GM13977 (cell line): ENCODE measurements at regions not wholly inside any gene's neighbourhood (a gene's known extent, or its start where the extent isn't known, plus 50 kb on each side); places are given as distances from the start of the nearest gene placed in this dataset.

ENCODE experiments used
- DNase-seq: peaks from one replicate; pipeline ENCODE4 v3.0.0; 2012; ENCODE audit warnings: low spot score
- in situ Hi-C: fragments of 300-500 bp; cut with MboI; formaldehyde crosslinking; loops from one replicate; pipeline ENCODE4 v1.12.0; 2022; ENCODE audit warnings: low sequenced_read_pairs, low pct_unique_long_range_greater_than_20kb, mixed read lengths, inconsistent platforms; ENCODE audit not compliant: unreplicated experiment
- TF ChIP-seq, protein P1 (sequence below): IDR thresholded peaks from 2 replicates; pipeline ENCODE4 v1.5.1; 2012; ENCODE audit warnings: mild to moderate bottlenecking, control low read depth; ENCODE audit not compliant: insufficient read depth; ENCODE audit errors: extremely low read depth, missing control alignments

- in situ Hi-C loops = no loop called here
- no peak for DNase-seq
- TF ChIP-seq, protein P1, sequence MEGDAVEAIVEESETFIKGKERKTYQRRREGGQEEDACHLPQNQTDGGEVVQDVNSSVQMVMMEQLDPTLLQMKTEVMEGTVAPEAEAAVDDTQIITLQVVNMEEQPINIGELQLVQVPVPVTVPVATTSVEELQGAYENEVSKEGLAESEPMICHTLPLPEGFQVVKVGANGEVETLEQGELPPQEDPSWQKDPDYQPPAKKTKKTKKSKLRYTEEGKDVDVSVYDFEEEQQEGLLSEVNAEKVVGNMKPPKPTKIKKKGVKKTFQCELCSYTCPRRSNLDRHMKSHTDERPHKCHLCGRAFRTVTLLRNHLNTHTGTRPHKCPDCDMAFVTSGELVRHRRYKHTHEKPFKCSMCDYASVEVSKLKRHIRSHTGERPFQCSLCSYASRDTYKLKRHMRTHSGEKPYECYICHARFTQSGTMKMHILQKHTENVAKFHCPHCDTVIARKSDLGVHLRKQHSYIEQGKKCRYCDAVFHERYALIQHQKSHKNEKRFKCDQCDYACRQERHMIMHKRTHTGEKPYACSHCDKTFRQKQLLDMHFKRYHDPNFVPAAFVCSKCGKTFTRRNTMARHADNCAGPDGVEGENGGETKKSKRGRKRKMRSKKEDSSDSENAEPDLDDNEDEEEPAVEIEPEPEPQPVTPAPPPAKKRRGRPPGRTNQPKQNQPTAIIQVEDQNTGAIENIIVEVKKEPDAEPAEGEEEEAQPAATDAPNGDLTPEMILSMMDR = no peak
Observed at GRCh38 chr18:33878213-33878612, 300.2 kb downstream of the ASXL3 start.

- no peak for DNase-seq
- TF ChIP-seq, protein P1 = no peak
- in situ Hi-C loops = no loop called here
Observed at GRCh38 chr18:33875029-33875565, 297.1 kb downstream of the ASXL3 start.

GRCh38 chr18:33873112-33873511 lies 295.1 kb downstream of the ASXL3 start:
- TF ChIP-seq, protein P1 = no peak
- DNase-seq = no peak

DNA sequence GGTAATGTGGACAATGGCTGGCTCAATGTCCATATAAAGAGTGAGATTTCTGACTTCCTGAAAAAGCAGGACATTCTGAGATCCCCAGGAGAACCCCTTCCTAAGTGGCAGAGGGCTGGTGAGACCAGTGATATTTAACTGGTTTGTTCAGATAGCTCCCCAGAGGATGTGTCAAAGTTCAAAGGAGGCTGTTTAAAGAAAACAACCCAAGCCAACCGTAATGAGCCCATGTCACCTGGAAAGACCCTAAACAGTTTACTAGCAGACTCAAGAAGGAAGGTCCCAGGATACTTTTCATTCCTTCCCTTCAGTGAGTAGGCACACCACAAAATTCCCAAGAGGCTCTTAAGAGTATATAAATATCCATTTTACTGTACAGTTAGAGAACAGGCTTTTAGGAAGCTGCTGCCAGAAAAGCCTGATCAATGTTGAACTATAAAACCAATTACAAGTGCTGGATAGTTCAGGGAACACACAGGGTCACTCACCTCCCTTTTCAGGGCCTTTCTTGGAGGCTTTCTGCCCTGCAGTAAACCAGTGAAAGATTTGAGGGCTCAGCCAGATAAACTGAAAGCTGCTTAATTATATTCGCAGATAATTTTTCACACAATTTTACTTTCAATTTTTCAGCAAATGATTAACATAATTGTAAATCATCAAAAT lies 293.5 kb downstream of the ASXL3 start:
- no peak for DNase-seq

More at GRCh38 chr18:33873112-33873511, 295.1 kb downstream of the ASXL3 start:
- in situ Hi-C loops = no loop called here

DNA sequence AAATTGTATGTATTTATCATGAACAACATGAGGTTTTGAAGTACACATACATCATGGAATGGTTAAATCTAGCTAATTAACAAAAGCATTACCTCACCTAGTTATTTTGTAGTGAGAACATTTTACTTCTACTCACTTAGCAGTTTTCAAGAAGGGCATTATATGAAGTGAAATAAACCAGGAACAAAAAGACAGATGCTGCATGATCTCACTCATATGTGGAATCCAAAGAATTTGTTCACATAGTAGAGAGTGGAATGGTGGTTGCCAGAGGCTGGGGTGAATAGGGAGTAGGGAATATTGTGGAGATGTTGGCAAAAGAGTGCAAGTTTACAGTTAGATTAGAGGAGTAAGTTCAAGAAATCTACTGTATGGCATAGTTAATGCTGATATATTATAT lies 292.0 kb downstream of the ASXL3 start:
- in situ Hi-C loops = no loop called here
- TF ChIP-seq, protein P1 = no peak
- no peak for DNase-seq

More for the DNA sequence above, 293.5 kb downstream of the ASXL3 start:
- TF ChIP-seq, protein P1 = no peak
- in situ Hi-C loops = no loop called here

GRCh38 chr18:33866386-33866785 lies 288.4 kb downstream of the ASXL3 start:
- in situ Hi-C loops = no loop called here
- TF ChIP-seq, protein P1 = no peak
- no peak for DNase-seq

DNA sequence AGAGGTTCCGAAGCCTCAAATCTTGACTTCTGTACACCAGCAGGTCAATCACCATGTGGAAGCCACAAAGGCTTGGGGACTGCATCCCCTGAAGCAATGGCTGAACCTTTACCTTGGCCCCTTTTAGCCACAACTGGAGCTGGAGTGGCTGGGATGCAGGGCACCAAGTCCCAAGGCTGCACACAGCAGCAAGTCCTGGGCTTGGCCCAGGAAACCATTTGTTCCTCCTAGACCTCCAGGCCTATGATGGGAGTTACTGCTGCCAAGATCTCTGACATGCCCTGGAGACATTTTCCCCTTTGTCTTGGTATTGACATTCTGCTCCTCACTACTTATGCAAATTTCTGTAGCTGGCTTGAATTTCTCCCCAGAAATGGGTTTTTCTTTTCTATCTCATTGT lies 285.9 kb downstream of the ASXL3 start:
- DNase-seq = no peak

More for the DNA sequence above, 285.9 kb downstream of the ASXL3 start:
- in situ Hi-C loops = no loop called here
- TF ChIP-seq, protein P1 = no peak
